ENCODE measurements at regions not wholly inside any gene's neighbourhood (a gene's known extent, or its start where the extent isn't known, plus 50 kb on each side); places are given as distances from the start of the nearest gene placed in this dataset.

DNA sequence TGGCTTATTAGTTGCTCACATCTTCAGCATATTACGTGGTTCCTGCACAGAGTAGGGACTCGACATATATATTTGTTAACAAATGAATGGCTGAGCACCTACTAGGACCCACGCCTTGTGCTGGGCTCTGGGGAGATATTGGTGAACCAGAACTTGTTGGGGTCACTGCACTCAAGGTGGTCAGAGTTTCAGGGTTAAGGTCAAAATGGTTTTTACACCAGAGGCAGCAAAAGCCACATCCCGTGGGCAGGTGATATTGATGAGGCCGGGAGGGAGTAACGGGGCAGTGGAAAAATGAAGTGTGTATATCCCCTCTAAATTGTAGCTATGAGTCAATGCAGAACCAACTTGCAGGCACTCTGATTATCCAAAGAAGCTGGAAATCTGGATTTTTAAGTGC, 136.5 kb upstream of the KLF4 start:
- TF ChIP-seq JUND (IDR thresholded peaks at IDR 0.05) (no peak), NR2F2 (IDR thresholded peaks at IDR 0.05) (no peak), SP1 (IDR thresholded peaks at IDR 0.05) (no peak), YY1 (IDR thresholded peaks at IDR 0.05) (no peak), RAD21 (IDR thresholded peaks at IDR 0.05) (no peak)
- TF ChIP-seq, protein P1, sequence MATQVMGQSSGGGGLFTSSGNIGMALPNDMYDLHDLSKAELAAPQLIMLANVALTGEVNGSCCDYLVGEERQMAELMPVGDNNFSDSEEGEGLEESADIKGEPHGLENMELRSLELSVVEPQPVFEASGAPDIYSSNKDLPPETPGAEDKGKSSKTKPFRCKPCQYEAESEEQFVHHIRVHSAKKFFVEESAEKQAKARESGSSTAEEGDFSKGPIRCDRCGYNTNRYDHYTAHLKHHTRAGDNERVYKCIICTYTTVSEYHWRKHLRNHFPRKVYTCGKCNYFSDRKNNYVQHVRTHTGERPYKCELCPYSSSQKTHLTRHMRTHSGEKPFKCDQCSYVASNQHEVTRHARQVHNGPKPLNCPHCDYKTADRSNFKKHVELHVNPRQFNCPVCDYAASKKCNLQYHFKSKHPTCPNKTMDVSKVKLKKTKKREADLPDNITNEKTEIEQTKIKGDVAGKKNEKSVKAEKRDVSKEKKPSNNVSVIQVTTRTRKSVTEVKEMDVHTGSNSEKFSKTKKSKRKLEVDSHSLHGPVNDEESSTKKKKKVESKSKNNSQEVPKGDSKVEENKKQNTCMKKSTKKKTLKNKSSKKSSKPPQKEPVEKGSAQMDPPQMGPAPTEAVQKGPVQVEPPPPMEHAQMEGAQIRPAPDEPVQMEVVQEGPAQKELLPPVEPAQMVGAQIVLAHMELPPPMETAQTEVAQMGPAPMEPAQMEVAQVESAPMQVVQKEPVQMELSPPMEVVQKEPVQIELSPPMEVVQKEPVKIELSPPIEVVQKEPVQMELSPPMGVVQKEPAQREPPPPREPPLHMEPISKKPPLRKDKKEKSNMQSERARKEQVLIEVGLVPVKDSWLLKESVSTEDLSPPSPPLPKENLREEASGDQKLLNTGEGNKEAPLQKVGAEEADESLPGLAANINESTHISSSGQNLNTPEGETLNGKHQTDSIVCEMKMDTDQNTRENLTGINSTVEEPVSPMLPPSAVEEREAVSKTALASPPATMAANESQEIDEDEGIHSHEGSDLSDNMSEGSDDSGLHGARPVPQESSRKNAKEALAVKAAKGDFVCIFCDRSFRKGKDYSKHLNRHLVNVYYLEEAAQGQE (IDR thresholded peaks at IDR 0.05): no peak
- TF ChIP-seq, protein P2, sequence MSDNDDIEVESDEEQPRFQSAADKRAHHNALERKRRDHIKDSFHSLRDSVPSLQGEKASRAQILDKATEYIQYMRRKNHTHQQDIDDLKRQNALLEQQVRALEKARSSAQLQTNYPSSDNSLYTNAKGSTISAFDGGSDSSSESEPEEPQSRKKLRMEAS (IDR thresholded peaks at IDR 0.05): no peak
- TF ChIP-seq, protein P3, sequence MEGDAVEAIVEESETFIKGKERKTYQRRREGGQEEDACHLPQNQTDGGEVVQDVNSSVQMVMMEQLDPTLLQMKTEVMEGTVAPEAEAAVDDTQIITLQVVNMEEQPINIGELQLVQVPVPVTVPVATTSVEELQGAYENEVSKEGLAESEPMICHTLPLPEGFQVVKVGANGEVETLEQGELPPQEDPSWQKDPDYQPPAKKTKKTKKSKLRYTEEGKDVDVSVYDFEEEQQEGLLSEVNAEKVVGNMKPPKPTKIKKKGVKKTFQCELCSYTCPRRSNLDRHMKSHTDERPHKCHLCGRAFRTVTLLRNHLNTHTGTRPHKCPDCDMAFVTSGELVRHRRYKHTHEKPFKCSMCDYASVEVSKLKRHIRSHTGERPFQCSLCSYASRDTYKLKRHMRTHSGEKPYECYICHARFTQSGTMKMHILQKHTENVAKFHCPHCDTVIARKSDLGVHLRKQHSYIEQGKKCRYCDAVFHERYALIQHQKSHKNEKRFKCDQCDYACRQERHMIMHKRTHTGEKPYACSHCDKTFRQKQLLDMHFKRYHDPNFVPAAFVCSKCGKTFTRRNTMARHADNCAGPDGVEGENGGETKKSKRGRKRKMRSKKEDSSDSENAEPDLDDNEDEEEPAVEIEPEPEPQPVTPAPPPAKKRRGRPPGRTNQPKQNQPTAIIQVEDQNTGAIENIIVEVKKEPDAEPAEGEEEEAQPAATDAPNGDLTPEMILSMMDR (IDR thresholded peaks at IDR 0.05; ENCODE audit: low read depth, low read length, missing input control): no peak
